Prostate gland (tissue), 2 donors: ENCODE measurements at regions not wholly inside any gene's neighbourhood (a gene's known extent, or its start where the extent isn't known, plus 50 kb on each side); places are given as distances from the start of the nearest gene placed in this dataset.

Experiments used
- CTCF ChIP-seq, 4 experiments: fragments of 200-600 bp in 2 of 4; fragments of 450-650 bp in 2 of 4; sonication (generic) in 2 of 4; IDR thresholded peaks; 1 replicate in 3 of 4; 2 replicates in 1 of 4; pipeline ENCODE4 v1.5.1; 2016 to 2019; ENCODE audit warnings: antibody characterized with exemption in 4 of 4, mild to moderate bottlenecking in 2 of 4, moderate library complexity in 2 of 4
- POLR2A ChIP-seq: fragments of 450-650 bp; IDR thresholded peaks from one replicate; pipeline ENCODE4 v1.6.1; 2016; ENCODE audit warnings: antibody characterized with exemption, mild to moderate bottlenecking

GRCh38 chr1:4593106-4593505, 61.3 kb upstream of the AJAP1 start:
- TF ChIP-seq POLR2A (no peak), CTCF (IDR thresholded peaks at IDR 0.05) (no peak)
